Body of pancreas (tissue), 4 donors: ENCODE measurements at regions not wholly inside any gene's neighbourhood (a gene's known extent, or its start where the extent isn't known, plus 50 kb on each side); places are given as distances from the start of the nearest gene placed in this dataset.

Source experiments
- ATAC-seq: fragments of 150-250 bp; one replicate; pipeline ENCODE4 v1.9.1; 2016
- DNase-seq, 4 donors: peaks; one replicate each; pipeline ENCODE4 v3.0.0-alpha.2; 2019
- H3K27ac ChIP-seq, 4 donors: fragments of 200-600 bp; sonication (generic); 1 replicate in 3 of 4; 2 replicates in 1 of 4; pipeline versions ENCODE4 v1.5.1 to v1.6.1; 2016 to 2019; ENCODE audit warnings: mild to moderate bottlenecking in 1 of 4, mixed read lengths in 1 of 4, moderate library complexity in 1 of 4
- H3K27me3 ChIP-seq, 2 donors: fragments of 200-600 bp; sonication (generic); one replicate each; pipeline ENCODE4 v1.6.0; 2016; ENCODE audit warnings: mild to moderate bottlenecking in 1 of 2
- H3K36me3 ChIP-seq, 2 donors: fragments of 200-600 bp; sonication (generic); replicated peaks in 1 of 2; 2 replicates each; pipeline ENCODE4 v1.5.1; 2016; ENCODE audit warnings: low read depth in 2 of 2; ENCODE audit not compliant: insufficient read depth in 1 of 2
- H3K4me1 ChIP-seq: fragments of 200-600 bp; sonication (generic); one replicate; pipeline ENCODE4 v1.6.0; 2016
- H3K4me3 ChIP-seq, 2 donors: fragments of 200-600 bp; sonication (generic); 1 replicate in 1 of 2; 2 replicates in 1 of 2; pipeline ENCODE4 v1.5.1; 2016 to 2019
- H3K9me3 ChIP-seq, 3 donors: fragments of 200-600 bp; sonication (generic); 1 replicate in 2 of 3; 2 replicates in 1 of 3; pipeline ENCODE4 v1.5.1; 2016
- POLR2A ChIP-seq, 3 donors: fragments of 450-650 bp; IDR thresholded peaks; one replicate each; pipeline ENCODE4 v1.6.1; 2016; ENCODE audit warnings: antibody characterized with exemption in 3 of 3, mild to moderate bottlenecking in 2 of 3
- WGBS, 2 donors: methylation state at CpG; one replicate each; pipeline ENCODE4 v1.1.5; 2017; 5-methylcytosine and 5-hydroxymethylcytosine counted together
- intact Hi-C: fragments of 100-400 bp; cut with DNase I; formaldehyde crosslinking; loops from one replicate; pipeline ENCODE4 v1.15.1; 2023
- TF ChIP-seq, protein P1 (sequence below), 7 experiments: fragments of 450-650 bp in 4 of 7; fragments of 200-600 bp in 3 of 7; sonication (generic) in 3 of 7; IDR thresholded peaks; one replicate each; pipeline ENCODE4 v1.5.1; 2016 to 2019; ENCODE audit warnings: antibody characterized with exemption in 7 of 7

DNA sequence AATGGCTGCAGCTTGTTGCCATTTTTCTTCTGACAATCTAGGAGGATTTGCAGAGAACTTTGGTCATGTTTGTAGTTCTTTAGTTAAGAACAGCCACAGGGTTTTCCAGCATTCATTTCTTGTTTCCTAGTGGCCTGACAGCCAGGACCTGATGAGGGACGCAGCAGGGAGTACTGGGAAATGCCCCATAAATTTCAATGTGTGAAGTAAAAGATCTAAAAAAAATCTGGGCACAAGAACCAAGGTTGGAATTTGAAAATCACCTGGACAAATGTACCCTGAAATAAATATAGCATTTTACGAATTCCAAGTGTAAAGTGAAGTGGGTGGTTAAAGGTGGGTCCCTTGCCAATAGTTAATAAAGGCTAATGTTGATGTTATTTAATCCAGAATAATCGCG lies 195.0 kb downstream of the ZIC1 start:
- H3K27me3 ChIP-seq: no peaks in the 10 kb centered on the region
- ATAC-seq (no peak), DNase-seq (no peak)
- no peak overlapping the region for H3K27ac ChIP-seq
- no peak for TF ChIP-seq POLR2A (IDR thresholded peaks at IDR 0.05)
- TF ChIP-seq, protein P1, sequence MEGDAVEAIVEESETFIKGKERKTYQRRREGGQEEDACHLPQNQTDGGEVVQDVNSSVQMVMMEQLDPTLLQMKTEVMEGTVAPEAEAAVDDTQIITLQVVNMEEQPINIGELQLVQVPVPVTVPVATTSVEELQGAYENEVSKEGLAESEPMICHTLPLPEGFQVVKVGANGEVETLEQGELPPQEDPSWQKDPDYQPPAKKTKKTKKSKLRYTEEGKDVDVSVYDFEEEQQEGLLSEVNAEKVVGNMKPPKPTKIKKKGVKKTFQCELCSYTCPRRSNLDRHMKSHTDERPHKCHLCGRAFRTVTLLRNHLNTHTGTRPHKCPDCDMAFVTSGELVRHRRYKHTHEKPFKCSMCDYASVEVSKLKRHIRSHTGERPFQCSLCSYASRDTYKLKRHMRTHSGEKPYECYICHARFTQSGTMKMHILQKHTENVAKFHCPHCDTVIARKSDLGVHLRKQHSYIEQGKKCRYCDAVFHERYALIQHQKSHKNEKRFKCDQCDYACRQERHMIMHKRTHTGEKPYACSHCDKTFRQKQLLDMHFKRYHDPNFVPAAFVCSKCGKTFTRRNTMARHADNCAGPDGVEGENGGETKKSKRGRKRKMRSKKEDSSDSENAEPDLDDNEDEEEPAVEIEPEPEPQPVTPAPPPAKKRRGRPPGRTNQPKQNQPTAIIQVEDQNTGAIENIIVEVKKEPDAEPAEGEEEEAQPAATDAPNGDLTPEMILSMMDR (IDR thresholded peaks at IDR 0.05): no peak
- H3K4me3 ChIP-seq: no peak overlapping the region
- no peaks in the 10 kb centered on the region for H3K36me3 ChIP-seq
- intact Hi-C loops: no loop called here
- no peaks in the 10 kb centered on the region for H3K9me3 ChIP-seq
- 67 to 70% methylated on average over 4 of the region's 4 CpGs for WGBS, 2 donors
- H3K4me1 ChIP-seq: no peaks in the 10 kb centered on the region

DNA sequence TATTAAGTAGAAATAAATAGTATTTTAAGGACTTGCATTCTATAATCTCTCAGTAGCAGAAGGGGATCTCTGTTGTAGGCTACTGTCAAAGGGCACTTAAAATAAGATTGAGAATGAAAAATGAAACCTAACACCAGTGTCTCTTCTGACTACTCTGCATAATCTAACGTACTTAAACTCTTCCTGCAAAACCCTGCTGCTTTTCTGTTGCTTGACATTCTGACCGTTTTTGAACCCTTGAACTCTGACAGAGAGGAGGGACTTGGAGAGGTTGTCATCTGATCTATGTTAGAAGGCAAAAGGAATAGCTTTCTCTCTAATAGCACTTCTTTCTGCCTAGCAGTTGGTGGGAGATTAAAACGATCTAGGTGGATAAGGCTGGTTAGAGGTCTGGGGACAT lies 204.6 kb downstream of the ZIC1 start:
- TF ChIP-seq, protein P1 (IDR thresholded peaks at IDR 0.05): no peak
- intact Hi-C loops: no loop called here
- Histone ChIP-seq H3K4me1 (no peaks in the 10 kb centered on the region), H3K27ac (no peak overlapping the region), H3K27me3 (no peaks in the 10 kb centered on the region), H3K4me3 (no peak overlapping the region), H3K36me3 (no peaks in the 10 kb centered on the region), H3K9me3 (no peaks in the 10 kb centered on the region)
- 28 to 30% methylated on average over 3 of the region's 3 CpGs for WGBS, 2 donors
- no peak for DNase-seq
- no peak for ATAC-seq

DNA sequence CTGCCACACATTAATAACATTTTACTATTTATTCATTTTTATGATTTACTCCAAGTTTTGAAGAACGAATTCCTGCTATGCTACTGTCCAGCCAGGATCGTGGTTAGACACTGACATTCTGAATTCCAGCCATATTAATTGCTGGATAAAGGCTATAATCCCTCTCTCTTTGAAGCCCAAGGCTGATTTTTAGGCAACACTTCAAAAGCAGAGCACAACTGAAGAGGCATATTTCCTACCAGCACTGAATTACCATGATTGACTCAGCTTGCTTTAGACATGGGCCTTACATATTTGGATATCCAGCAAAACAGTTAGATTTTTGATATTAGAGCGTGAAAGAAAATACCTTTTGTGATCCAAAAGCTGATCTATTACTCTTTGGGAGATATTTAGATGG lies 205.0 kb downstream of the ZIC1 start:
- ATAC-seq (no peak), DNase-seq (no peak)
- Histone ChIP-seq H3K36me3 (no peaks in the 10 kb centered on the region), H3K27ac (no peak overlapping the region), H3K4me1 (no peaks in the 10 kb centered on the region), H3K4me3 (no peak overlapping the region), H3K9me3 (no peaks in the 10 kb centered on the region), H3K27me3 (no peaks in the 10 kb centered on the region)
- TF ChIP-seq POLR2A (IDR thresholded peaks at IDR 0.05): no peak
- TF ChIP-seq, protein P1 (IDR thresholded peaks at IDR 0.05): no peak
- 53 to 57% methylated on average over 3 of the region's 3 CpGs for WGBS, 2 donors
- intact Hi-C loops: no loop called here

DNA sequence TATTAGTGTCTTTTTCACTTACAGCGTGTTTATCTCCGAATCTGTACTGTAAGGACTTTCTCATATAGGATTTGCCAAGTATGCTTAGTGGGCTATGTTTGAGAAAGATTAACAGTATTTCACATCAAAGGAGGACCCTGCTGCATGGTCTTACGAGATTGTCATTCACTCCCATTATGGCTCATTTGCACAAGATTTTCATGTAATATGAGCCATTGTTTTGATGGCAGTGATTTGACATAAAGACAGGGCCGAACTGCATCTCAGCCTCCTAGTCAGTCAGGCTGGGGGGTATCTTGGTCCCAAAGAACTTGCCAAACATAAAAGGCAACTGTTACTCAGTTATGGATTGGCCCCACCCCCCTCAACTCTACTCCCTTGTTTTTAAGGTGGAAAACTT lies 205.9 kb downstream of the ZIC1 start:
- Histone ChIP-seq H3K27me3 (no peaks in the 10 kb centered on the region), H3K9me3 (no peaks in the 10 kb centered on the region), H3K36me3 (no peaks in the 10 kb centered on the region), H3K4me3 (no peak overlapping the region), H3K4me1 (no peaks in the 10 kb centered on the region), H3K27ac (no peak overlapping the region)
- intact Hi-C loops: no loop called here
- TF ChIP-seq POLR2A (IDR thresholded peaks at IDR 0.05): no peak
- TF ChIP-seq, protein P1 (IDR thresholded peaks at IDR 0.05): no peak
- WGBS, 2 donors: 62 to 72% methylated on average over 4 of the region's 4 CpGs
- no peak for DNase-seq
- no peak for ATAC-seq

DNA sequence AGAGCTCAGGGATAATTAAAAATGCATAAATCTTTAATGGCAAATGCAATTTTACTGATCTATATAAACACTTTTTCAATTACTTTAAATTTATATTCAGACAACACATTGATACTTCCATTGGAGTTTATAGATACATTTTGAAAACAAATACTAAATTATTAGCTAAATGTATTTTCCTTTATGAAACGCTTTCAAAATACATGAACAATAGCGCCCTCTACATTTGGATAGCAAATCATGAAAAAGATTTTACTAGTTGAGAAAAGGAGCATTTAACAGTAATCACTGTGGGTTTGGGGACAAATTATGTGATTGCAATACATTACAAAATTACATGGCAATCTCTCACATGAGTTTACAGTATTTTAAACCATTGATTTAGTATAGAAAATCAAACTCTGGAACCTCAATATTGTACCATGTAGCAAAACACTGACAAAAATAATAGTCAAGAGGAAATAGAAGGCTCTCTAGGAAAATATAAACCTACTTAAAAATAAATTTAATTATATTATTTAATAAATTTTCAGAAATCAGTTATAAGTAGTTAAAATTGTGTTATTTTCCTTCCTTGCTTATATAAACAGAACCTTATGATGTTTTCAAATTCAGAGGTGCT lies 207.9 kb downstream of the ZIC1 start:
- 2 to 7% methylated on average over 2 of the region's 2 CpGs for WGBS, 2 donors
- DNase-seq: no peak
- no peaks in the 10 kb centered on the region for H3K9me3 ChIP-seq
- intact Hi-C loops: no loop called here
- no peaks in the 10 kb centered on the region for H3K36me3 ChIP-seq
- no peaks in the 10 kb centered on the region for H3K4me1 ChIP-seq
- no peak overlapping the region for H3K4me3 ChIP-seq
- no peak for ATAC-seq
- TF ChIP-seq POLR2A (IDR thresholded peaks at IDR 0.05): no peak
- TF ChIP-seq, protein P1 (IDR thresholded peaks at IDR 0.05): peak in 5 of 7 experiments; percentile 12 to 20 (median 13)
- no peak overlapping the region for H3K27ac ChIP-seq
- H3K27me3 ChIP-seq: no peaks in the 10 kb centered on the region
